Tibial nerve (tissue), 4 donors: ENCODE measurements at regions not wholly inside any gene's neighbourhood (a gene's known extent, or its start where the extent isn't known, plus 50 kb on each side); places are given as distances from the start of the nearest gene placed in this dataset.

Experiments
- DNase-seq, 2 donors: peaks; one replicate each; pipeline ENCODE4 v3.0.0-alpha.2; 2019; ENCODE audit warnings: low spot score in 2 of 2
- H3K27ac ChIP-seq, 4 donors: fragments of 200-600 bp; sonication (generic) in 3 of 4; one replicate each; pipeline ENCODE4 v1.5.1; 2017 to 2019; ENCODE audit warnings: mild to moderate bottlenecking in 1 of 4
- H3K27me3 ChIP-seq, 2 donors: fragments of 200-600 bp; sonication (generic) in 1 of 2; one replicate each; pipeline versions ENCODE4 v1.5.1 to v1.6.0; 2017 to 2019
- H3K36me3 ChIP-seq, 3 donors: fragments of 200-600 bp; sonication (generic); one replicate each; pipeline ENCODE4 v1.5.1; 2018 to 2019
- H3K4me1 ChIP-seq, 4 donors: fragments of 200-600 bp; sonication (generic) in 3 of 4; one replicate each; pipeline ENCODE4 v1.5.1; 2017 to 2019
- H3K4me3 ChIP-seq, 4 donors: fragments of 200-600 bp; sonication (generic) in 3 of 4; one replicate each; pipeline ENCODE4 v1.5.1; 2017 to 2019; ENCODE audit warnings: mild to moderate bottlenecking in 1 of 4, moderate library complexity in 1 of 4
- H3K9me3 ChIP-seq, 4 donors: fragments of 200-600 bp; sonication (generic) in 3 of 4; one replicate each; pipeline ENCODE4 v1.5.1; 2017 to 2019
- EP300 ChIP-seq, 2 donors: sonication (generic); formaldehyde crosslinking; IDR thresholded peaks; one replicate each; pipeline ENCODE4 v1.6.1; 2017; ENCODE audit warnings: antibody characterized with exemption in 2 of 2, mild to moderate bottlenecking in 1 of 2
- POLR2A ChIP-seq, 2 donors: fragments of 450-650 bp; IDR thresholded peaks; one replicate each; pipeline ENCODE4 v1.6.1; 2017; ENCODE audit warnings: antibody characterized with exemption in 2 of 2, mild to moderate bottlenecking in 2 of 2, moderate library complexity in 2 of 2
- WGBS, 2 donors: methylation state at CpG; one replicate each; pipeline ENCODE4 v1.1.5; 2018; 5-methylcytosine and 5-hydroxymethylcytosine counted together
- TF ChIP-seq, protein P1 (sequence below), 5 experiments: fragments of 200-600 bp in 3 of 5; fragments of 450-650 bp in 2 of 5; sonication (generic) in 3 of 5; IDR thresholded peaks; one replicate each; pipeline ENCODE4 v1.5.1; 2016 to 2019; ENCODE audit warnings: antibody characterized with exemption in 5 of 5, mild to moderate bottlenecking in 3 of 5, moderate library complexity in 2 of 5

DNA sequence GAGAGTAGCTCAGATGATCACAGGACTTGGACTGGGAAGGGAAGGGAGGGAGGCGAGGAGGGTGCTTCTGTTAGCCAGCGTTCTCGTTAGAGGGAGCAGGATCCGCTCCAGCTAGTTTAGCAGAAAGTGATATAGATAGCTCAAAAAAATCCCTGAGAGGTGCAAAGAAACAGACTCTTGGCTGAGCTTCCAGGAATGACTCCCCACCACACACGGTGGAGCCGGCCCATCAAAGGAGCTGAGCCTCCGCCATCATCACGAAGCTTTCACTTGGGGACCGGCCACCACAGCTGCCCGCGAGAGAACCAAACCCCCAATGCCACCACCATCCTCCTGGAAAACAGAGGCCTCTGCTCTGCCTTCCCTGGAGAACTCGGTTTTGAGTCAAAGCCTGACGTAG is 124.6 kb upstream of the BCL2L14 start:
- TF ChIP-seq POLR2A (IDR thresholded peaks at IDR 0.05): no peak
- TF ChIP-seq, protein P1, sequence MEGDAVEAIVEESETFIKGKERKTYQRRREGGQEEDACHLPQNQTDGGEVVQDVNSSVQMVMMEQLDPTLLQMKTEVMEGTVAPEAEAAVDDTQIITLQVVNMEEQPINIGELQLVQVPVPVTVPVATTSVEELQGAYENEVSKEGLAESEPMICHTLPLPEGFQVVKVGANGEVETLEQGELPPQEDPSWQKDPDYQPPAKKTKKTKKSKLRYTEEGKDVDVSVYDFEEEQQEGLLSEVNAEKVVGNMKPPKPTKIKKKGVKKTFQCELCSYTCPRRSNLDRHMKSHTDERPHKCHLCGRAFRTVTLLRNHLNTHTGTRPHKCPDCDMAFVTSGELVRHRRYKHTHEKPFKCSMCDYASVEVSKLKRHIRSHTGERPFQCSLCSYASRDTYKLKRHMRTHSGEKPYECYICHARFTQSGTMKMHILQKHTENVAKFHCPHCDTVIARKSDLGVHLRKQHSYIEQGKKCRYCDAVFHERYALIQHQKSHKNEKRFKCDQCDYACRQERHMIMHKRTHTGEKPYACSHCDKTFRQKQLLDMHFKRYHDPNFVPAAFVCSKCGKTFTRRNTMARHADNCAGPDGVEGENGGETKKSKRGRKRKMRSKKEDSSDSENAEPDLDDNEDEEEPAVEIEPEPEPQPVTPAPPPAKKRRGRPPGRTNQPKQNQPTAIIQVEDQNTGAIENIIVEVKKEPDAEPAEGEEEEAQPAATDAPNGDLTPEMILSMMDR (IDR thresholded peaks at IDR 0.05): no peak
- TF ChIP-seq EP300 (IDR thresholded peaks at IDR 0.05): no peak
- peaks cover 0 to 9% (median 0%) of the 10 kb centered on the region in 4 donors for H3K4me1 ChIP-seq
- no peaks in the 10 kb centered on the region for H3K27me3 ChIP-seq
- H3K36me3 ChIP-seq: no peaks in the 10 kb centered on the region
- peaks cover 0 to 8% (median 0%) of the 10 kb centered on the region in 4 donors for H3K9me3 ChIP-seq
- no peak overlapping the region for H3K27ac ChIP-seq
- no peak for DNase-seq
- H3K4me3 ChIP-seq: no peak overlapping the region
- WGBS, 2 donors: 93 to 96% methylated on average over 13 of the region's 13 CpGs

DNA sequence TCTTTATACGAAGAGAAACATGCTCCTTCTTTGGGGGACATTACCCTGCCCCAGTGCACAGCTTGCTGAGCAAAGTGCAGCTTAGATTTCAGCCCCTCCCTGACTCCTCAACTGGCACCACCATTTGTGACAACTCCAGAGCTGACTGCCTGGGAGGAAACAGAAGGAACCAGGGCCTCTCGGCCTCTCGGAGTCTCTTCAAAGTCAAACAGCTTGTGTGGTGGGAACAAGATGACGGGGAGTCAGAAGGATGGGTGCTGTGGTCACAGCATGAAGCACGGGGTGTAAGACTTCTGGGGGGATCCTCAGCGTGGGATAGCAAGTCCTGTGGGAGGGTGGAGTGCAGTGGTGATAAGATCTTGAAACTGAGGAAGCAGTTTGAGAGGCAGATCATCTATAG is 123.5 kb upstream of the BCL2L14 start:
- Histone ChIP-seq H3K27me3 (no peaks in the 10 kb centered on the region), H3K4me1 (peaks cover 0 to 9% (median 0%) of the 10 kb centered on the region in 4 donors), H3K36me3 (no peaks in the 10 kb centered on the region), H3K9me3 (peaks cover 0 to 8% (median 0%) of the 10 kb centered on the region in 4 donors), H3K27ac (no peak overlapping the region), H3K4me3 (no peak overlapping the region)
- DNase-seq: no peak
- TF ChIP-seq POLR2A (IDR thresholded peaks at IDR 0.05): no peak
- TF ChIP-seq, protein P1 (IDR thresholded peaks at IDR 0.05): no peak
- TF ChIP-seq EP300 (IDR thresholded peaks at IDR 0.05): no peak
- 80 to 84% methylated on average over 6 of the region's 6 CpGs for WGBS, 2 donors

DNA sequence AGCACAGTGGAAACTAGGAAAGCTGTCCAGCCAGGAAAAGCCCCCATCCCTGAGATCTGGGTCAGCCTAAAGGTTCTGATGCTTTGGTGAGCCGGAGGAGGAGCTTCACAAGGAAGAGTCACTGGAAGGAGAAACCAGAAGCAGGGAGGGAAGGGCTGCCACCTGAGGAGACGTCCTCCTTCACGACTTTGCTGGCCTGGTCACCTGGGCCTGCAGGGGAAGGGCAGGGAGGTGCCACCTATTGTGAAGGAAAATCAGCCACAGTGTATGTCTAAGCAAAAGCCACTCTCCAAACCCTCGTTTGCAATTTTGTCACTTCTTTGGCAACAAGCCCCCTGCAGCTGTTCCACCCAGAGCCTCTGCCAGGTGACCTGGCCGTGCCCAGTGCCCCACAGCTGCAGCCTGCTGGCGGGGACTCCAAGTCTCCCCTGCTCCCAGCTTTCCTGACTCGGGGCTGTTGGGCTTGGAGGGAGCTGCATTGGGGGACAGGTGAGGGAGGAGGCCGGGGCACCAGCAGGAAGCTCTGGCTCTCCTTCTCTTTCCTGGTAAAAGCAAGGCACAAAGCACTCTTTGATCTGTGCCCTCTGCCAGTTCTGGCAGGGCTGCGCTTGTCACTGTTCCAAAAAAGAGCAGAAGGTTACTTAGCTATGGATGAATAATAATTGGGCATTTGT is 120.9 kb upstream of the BCL2L14 start:
- no peak for DNase-seq
- H3K27me3 ChIP-seq: no peaks in the 10 kb centered on the region
- H3K36me3 ChIP-seq: no peaks in the 10 kb centered on the region
- H3K9me3 ChIP-seq: peaks cover 0 to 8% (median 0%) of the 10 kb centered on the region in 4 donors
- H3K4me1 ChIP-seq: peaks cover 0 to 9% (median 0%) of the 10 kb centered on the region in 4 donors
- no peak overlapping the region for H3K27ac ChIP-seq
- H3K4me3 ChIP-seq: no peak overlapping the region
- TF ChIP-seq POLR2A (IDR thresholded peaks at IDR 0.05) (no peak), EP300 (IDR thresholded peaks at IDR 0.05) (no peak)
- TF ChIP-seq, protein P1 (IDR thresholded peaks at IDR 0.05): no peak
- WGBS, 2 donors: 39 to 42% methylated on average over 8 to 9 of the region's 9 CpGs

GRCh38 chr12:11951209-11951608 is 119.5 kb upstream of the BCL2L14 start:
- 84 to 86% methylated on average over 5 of the region's 5 CpGs for WGBS, 2 donors
- H3K4me1 ChIP-seq: peaks cover 0 to 9% (median 0%) of the 10 kb centered on the region in 4 donors
- DNase-seq: no peak
- no peak for TF ChIP-seq POLR2A (IDR thresholded peaks at IDR 0.05)
- TF ChIP-seq, protein P1 (IDR thresholded peaks at IDR 0.05): no peak
- no peak for TF ChIP-seq EP300 (IDR thresholded peaks at IDR 0.05)
- peaks cover 0 to 2% (median 0%) of the 10 kb centered on the region in 4 donors for H3K9me3 ChIP-seq
- no peak overlapping the region for H3K4me3 ChIP-seq
- H3K27me3 ChIP-seq: peaks cover 0 to 5% of the 10 kb centered on the region in 2 donors
- H3K27ac ChIP-seq: no peak overlapping the region
- no peaks in the 10 kb centered on the region for H3K36me3 ChIP-seq

GRCh38 chr12:11953523-11953922 is 117.2 kb upstream of the BCL2L14 start:
- Histone ChIP-seq H3K36me3 (no peaks in the 10 kb centered on the region), H3K9me3 (no peaks in the 10 kb centered on the region), H3K27me3 (peaks cover 0 to 5% of the 10 kb centered on the region in 2 donors), H3K4me1 (peaks cover 0 to 9% (median 0%) of the 10 kb centered on the region in 4 donors), H3K4me3 (no peak overlapping the region), H3K27ac (no peak overlapping the region)
- WGBS, 2 donors: 69 to 87% methylated on average over 5 to 7 of the region's 7 CpGs
- no peak for DNase-seq
- TF ChIP-seq POLR2A (IDR thresholded peaks at IDR 0.05) (no peak), EP300 (IDR thresholded peaks at IDR 0.05) (no peak)
- TF ChIP-seq, protein P1 (IDR thresholded peaks at IDR 0.05): no peak
